Activated CD8-positive, alpha-beta memory T cell treated with anti-CD3 and anti-CD28 coated beads for 36 hours (primary cell): ENCODE measurements at regions not wholly inside any gene's neighbourhood (a gene's known extent, or its start where the extent isn't known, plus 50 kb on each side); places are given as distances from the start of the nearest gene placed in this dataset.

Source experiments
- CTCF ChIA-PET: fragments of 350-600 bp; sonication (Branson Sonifier 250); formaldehyde crosslinking; loops from one replicate; lab custom pipeline; 2021; ENCODE audit warnings: antibody characterized with exemption; lab: Charles Lee
- POLR2A ChIA-PET: fragments of 350-600 bp; sonication (Branson Sonifier 250); formaldehyde crosslinking; loops from one replicate; lab custom pipeline; 2021; ENCODE audit warnings: antibody characterized with exemption; lab: Charles Lee

DNA sequence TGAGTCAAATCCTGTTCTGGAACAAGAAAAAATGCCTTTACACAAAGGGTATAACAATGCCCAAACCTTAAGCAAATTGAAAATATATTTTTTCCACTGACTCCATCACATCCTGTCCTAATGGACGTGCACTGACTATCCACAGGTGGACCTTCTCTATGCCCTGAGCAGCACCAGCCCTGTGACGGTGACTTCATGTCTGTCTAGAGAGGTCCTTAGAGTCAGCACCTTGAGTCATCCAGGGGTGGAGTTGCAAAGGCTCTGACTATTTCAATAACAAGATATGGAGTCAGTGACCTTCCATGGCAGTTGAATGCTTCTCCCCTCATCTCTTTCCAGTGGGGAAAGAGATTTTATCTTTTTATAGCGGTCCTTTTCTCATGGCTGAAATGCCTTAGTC, 78.0 kb downstream of the YIPF5 start:
- CTCF ChIA-PET = no interaction called here
- POLR2A ChIA-PET = no interaction called here

DNA sequence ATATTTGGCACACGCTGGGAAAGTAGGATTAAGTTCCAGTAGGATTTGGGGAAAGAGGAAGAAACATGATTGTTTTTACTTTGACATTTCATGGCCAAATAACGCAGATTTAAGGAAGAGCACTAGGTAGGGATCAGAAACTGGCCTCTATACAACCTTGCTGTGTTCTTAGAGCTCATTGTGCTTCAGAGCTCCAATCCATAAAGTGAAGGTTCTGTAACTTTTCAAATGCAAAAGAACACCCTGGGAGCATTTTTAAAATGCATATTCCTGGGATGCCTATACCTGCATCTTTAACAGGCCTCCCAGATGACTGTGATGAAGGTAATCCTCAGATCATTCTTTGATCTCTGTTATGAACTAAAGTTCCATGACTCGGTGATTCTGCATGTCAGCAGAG, 77.1 kb downstream of the YIPF5 start:
- ChIA-PET CTCF (no interaction called here), POLR2A (no interaction called here)

DNA sequence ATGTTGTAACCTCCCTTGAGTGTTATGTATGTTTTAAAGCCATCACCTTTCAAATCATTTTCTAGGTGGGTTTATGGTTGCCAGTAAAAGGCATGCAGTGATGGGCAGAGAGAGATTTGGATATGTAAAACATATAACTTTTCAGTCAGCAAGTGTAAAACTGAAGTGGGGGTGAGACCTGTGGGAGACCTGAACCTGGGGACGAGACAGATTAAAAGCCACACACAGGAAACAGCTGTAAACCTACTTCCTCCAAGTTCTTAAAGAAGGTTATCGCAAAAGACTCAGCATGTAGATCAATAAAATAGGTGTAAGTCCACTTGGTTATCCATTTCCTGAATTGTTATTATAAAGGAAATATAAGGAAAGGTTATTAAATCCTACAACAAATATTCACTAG, 76.6 kb downstream of the YIPF5 start:
- ChIA-PET POLR2A (no interaction called here), CTCF (interaction anchor here (1.1 kb wide), 1 partner anchor 10 kb away, joined by 3 read pairs; no protein-coding TSS in a partner anchor)

DNA sequence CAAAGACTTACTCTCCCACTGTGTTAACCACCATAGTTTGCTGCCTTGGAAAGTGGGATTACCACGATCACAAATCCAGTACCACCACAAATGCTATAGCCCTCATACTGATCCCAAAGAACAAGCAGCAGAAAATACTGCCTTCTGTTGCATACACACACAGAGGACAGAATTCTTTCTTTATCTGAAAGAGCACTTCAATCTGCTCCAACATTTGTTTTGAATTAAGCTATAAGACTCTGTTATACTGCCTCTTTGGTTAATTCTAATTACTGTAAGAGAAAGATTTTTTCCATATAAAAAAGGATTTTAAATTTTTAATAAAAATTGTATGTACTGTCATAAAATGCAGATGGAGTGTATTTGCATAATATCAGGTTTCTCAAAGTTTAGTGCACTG, 69.8 kb downstream of the YIPF5 start:
- POLR2A ChIA-PET = no interaction called here
- CTCF ChIA-PET = no interaction called here

DNA sequence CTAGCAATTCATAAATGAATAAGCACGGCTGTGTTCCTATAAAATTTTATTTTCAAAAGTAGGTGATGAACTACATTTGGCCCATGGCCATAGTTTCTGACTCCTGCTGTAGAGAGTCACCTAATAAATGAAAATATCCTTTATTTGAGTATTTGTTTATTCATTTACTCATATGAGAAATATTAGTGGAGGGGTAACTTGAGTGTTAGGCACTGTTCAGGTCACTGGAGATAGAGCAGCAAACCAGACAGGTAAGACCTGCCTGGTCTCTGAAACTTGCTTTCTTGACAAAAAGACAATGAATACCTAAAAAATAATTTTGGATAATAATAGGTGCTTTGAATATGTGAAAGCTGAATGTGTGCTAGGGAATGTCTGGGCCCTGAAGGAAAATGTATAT, 68.8 kb downstream of the YIPF5 start:
- ChIA-PET CTCF (no interaction called here), POLR2A (no interaction called here)

DNA sequence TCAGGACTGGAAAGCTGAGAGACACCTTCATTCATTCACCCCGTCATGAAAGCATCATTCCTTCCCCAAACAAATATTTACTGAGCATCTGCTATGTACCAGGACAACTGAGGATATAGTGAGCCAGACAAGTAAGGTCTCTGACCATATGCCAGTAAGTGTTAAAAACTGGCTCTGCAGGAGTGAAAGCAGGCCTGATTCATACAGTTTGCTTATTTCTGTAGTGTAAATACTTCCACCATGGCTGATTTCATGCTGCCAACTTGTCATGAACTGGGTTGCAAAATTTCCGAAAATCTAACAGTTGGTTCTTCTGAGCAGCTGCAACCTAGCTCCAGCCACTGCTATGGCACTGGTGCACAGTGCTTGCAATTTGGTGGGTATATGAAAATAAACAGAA, 68.1 kb downstream of the YIPF5 start:
- ChIA-PET CTCF (no interaction called here), POLR2A (no interaction called here)

DNA sequence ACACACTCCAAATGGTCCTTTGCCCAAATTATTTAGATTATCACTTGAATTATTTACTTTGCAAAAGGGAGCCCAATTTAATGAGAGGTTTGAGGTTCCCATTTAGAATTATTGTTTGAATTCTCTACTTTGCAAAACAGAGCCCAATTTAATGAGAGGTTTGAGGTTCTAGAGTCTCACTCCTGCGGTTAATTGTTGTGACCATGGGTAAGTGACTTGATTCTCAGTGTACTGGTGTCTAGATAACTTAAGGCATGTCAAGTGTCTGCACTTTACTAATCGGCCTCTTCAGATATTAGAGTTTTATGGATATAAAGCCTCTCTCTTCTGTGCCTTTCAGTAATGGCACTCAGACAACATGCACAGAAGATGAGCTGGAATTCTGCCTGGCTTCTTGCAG, 67.5 kb downstream of the YIPF5 start:
- POLR2A ChIA-PET = no interaction called here
- CTCF ChIA-PET = no interaction called here

DNA sequence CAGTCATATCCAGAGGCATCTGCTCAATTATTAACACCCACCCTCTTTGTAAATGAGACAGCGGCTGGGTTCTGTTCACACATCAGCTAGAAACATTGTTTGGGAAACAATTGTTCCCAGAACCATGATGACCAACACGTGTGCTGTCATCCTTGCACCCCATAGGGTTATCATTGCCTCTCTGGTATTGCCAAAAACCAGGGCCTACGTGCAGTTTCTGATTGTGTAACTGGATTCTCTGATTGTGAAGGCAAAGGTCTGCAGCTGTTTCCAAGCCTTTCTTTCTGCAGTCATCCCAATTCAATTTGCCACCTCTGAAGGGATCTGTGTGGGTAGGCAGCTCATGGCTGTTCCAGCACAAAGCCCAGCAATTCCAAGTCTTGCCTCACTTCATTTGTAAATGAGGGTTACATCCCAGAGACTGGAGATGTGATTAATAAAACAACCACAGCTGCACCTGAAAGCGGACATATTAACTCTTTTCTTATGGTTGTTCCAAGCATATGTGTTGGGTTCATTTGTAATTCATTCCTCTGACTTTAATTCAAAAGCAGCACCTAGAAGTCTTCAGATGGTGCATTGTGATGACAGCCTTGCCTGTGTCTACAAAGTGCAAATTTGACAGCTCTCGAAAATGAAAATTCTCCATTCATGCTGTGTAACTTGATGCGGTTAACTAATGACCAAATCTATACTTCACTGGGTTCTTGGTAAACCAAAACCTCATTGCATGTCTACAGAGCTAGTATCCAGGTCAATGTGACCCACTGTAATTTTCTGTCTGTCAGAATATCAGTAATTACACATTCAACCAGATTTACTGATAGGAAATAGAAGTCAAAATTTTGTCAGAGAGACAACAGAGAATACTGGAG, 66.6 kb downstream of the YIPF5 start:
- ChIA-PET CTCF (no interaction called here), POLR2A (no interaction called here)

DNA sequence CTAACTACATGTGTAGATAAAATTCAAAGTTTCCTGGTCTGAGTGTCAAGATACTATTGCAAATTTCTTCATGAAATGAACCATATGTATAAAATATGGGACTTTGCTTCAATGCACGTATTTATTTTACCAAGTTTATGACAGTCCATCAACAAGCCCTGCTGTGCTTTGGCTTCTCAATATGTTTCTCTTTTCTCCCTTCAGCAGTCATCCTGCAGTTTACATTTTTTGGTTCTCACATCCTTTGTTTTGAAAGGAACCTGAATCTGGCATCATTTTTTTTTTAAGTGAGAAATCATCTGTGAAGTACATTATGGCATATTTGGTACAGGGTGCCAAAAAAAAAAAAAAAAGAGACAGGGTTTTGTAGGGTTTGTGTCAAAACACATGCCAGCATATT, 65.1 kb downstream of the YIPF5 start:
- CTCF ChIA-PET = interaction anchor here (0.7 kb wide), 1 partner anchor 10 kb away, joined by 4 read pairs; no protein-coding TSS in a partner anchor

DNA sequence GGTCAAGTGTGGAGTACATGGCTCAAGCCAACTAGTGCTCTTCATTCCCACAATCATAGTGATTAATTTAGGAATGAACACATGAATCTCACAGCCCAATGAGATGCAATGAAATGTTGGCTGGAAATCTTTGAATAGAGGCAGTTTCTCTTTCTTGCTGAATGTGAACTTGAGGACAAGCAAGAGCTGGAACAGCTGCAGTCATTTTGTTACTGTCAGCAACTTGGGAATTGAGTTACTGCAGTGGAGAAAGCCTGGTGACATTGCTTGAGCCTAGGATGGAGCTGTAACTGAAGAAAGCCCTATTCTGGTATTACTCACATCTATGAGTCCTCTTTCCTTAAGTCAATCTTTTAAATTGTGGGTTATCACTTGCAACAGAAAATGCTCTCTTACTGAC, 62.3 kb downstream of the YIPF5 start:
- ChIA-PET POLR2A (no interaction called here), CTCF (no interaction called here)

More for the DNA sequence above, 65.1 kb downstream of the YIPF5 start:
- POLR2A ChIA-PET = no interaction called here
